HUES48 (cell line): ENCODE measurements at regions not wholly inside any gene's neighbourhood (a gene's known extent, or its start where the extent isn't known, plus 50 kb on each side); places are given as distances from the start of the nearest gene placed in this dataset.

Source experiments
- H3K27ac ChIP-seq: one replicate; pipeline ENCODE4 v1.7.0; 2013; ENCODE audit warnings: low read depth, low read length, inconsistent platforms
- H3K27me3 ChIP-seq: 2 replicates; pipeline ENCODE4 v1.6.1; 2013; ENCODE audit warnings: mild to moderate bottlenecking, low read length; ENCODE audit not compliant: control insufficient read depth, insufficient read depth
- H3K36me3 ChIP-seq: 2 replicates; pipeline ENCODE4 v1.6.1; 2013; ENCODE audit warnings: low read length; ENCODE audit not compliant: control insufficient read depth, insufficient read depth
- H3K4me1 ChIP-seq: 2 replicates; pipeline ENCODE4 v1.6.1; 2013; ENCODE audit warnings: mild to moderate bottlenecking, low read length; ENCODE audit not compliant: control insufficient read depth, insufficient read depth
- H3K4me3 ChIP-seq: 2 replicates; pipeline ENCODE4 v1.5.1; 2013; ENCODE audit warnings: mild to moderate bottlenecking, low read depth, low read length
- H3K9ac ChIP-seq: 2 replicates; pipeline ENCODE4 v1.6.1; 2013; ENCODE audit warnings: mild to moderate bottlenecking, low read depth, low read length, moderate library complexity
- H3K9me3 ChIP-seq: 2 replicates; pipeline ENCODE4 v1.6.1; 2013; ENCODE audit warnings: low read length; ENCODE audit not compliant: control insufficient read depth, insufficient read depth

- no peaks in the 10 kb centered on the region for H3K27me3 ChIP-seq
- peaks cover 38% of the 10 kb centered on the region for H3K4me1 ChIP-seq
- no peaks in the 10 kb centered on the region for H3K36me3 ChIP-seq
- peak overlapping the region; percentile 91 for H3K9ac ChIP-seq
- H3K4me3 ChIP-seq, result peak overlapping the region; percentile 86
- peak overlapping the region; percentile 94 for H3K27ac ChIP-seq
- H3K9me3 ChIP-seq, result no peaks in the 10 kb centered on the region
These were observed 76.6 kb downstream of the NDUFS5 start for GRCh38 chr1:39102537-39103327.

GRCh38 chr1:39103328-39104157, 77.4 kb downstream of the NDUFS5 start:
- Histone ChIP-seq H3K27ac (peak overlapping the region; percentile 94), H3K9me3 (no peaks in the 10 kb centered on the region), H3K4me3 (peak overlapping the region; percentile 86), H3K9ac (peak overlapping the region; percentile 91), H3K27me3 (no peaks in the 10 kb centered on the region), H3K4me1 (peaks cover 45% of the 10 kb centered on the region), H3K36me3 (no peaks in the 10 kb centered on the region)

- no peaks in the 10 kb centered on the region for H3K9me3 ChIP-seq
- H3K27me3 ChIP-seq, result no peaks in the 10 kb centered on the region
- H3K4me3 ChIP-seq, result peak overlapping the region; percentile 86
- H3K4me1 ChIP-seq, result peaks cover 49% of the 10 kb centered on the region
- H3K27ac ChIP-seq, result peak overlapping the region; percentile 94
- H3K36me3 ChIP-seq, result no peaks in the 10 kb centered on the region
- H3K9ac ChIP-seq, result peak overlapping the region; percentile 91
These were observed 78.3 kb downstream of the NDUFS5 start for GRCh38 chr1:39104158-39105060.

- Histone ChIP-seq H3K36me3 (no peaks in the 10 kb centered on the region), H3K9me3 (no peaks in the 10 kb centered on the region), H3K4me1 (peaks cover 53% of the 10 kb centered on the region), H3K4me3 (peak overlapping the region; percentile 86), H3K27me3 (no peaks in the 10 kb centered on the region), H3K27ac (peak overlapping the region; percentile 94), H3K9ac (peak overlapping the region; percentile 91)
These were observed 79.1 kb downstream of the NDUFS5 start for GRCh38 chr1:39105061-39105840.

GRCh38 chr1:39105841-39106765, 80.0 kb downstream of the NDUFS5 start:
- Histone ChIP-seq H3K4me3 (peak overlapping the region; percentile 86), H3K4me1 (peaks cover 59% of the 10 kb centered on the region), H3K9ac (peak overlapping the region; percentile 91), H3K27me3 (no peaks in the 10 kb centered on the region), H3K36me3 (no peaks in the 10 kb centered on the region), H3K27ac (peak overlapping the region; percentile 94), H3K9me3 (no peaks in the 10 kb centered on the region)

GRCh38 chr1:39106801-39107327, 80.7 kb downstream of the NDUFS5 start:
- peak overlapping the region; percentile 62 for H3K9ac ChIP-seq
- peak overlapping the region; percentile 94 for H3K27ac ChIP-seq
- H3K4me1 ChIP-seq, result peaks cover 59% of the 10 kb centered on the region

GRCh38 chr1:39107341-39108290, 81.5 kb downstream of the NDUFS5 start:
- H3K4me3 ChIP-seq, result peak overlapping the region; percentile 86
- H3K36me3 ChIP-seq, result no peaks in the 10 kb centered on the region
- H3K27me3 ChIP-seq, result no peaks in the 10 kb centered on the region
- H3K9ac ChIP-seq, result peak overlapping the region; percentile 62
- H3K4me1 ChIP-seq, result peaks cover 55% of the 10 kb centered on the region
- H3K27ac ChIP-seq, result peak overlapping the region; percentile 94
- H3K9me3 ChIP-seq, result no peaks in the 10 kb centered on the region

More at GRCh38 chr1:39106801-39107327, 80.7 kb downstream of the NDUFS5 start:
- no peaks in the 10 kb centered on the region for H3K9me3 ChIP-seq
- no peaks in the 10 kb centered on the region for H3K36me3 ChIP-seq
- H3K27me3 ChIP-seq, result no peaks in the 10 kb centered on the region
- peak overlapping the region; percentile 86 for H3K4me3 ChIP-seq

GRCh38 chr1:39109644-39110043, 83.5 kb downstream of the NDUFS5 start:
- H3K4me3 ChIP-seq, result no peak overlapping the region
- no peak overlapping the region for H3K9ac ChIP-seq
- peaks cover 39% of the 10 kb centered on the region for H3K4me1 ChIP-seq
- no peaks in the 10 kb centered on the region for H3K9me3 ChIP-seq
- peaks cover 5% of the 10 kb centered on the region for H3K36me3 ChIP-seq
- no peak overlapping the region for H3K27ac ChIP-seq
- H3K27me3 ChIP-seq, result no peaks in the 10 kb centered on the region
